Naive B cell (primary cell): ENCODE measurements at regions not wholly inside any gene's neighbourhood (a gene's known extent, or its start where the extent isn't known, plus 50 kb on each side); places are given as distances from the start of the nearest gene placed in this dataset.
"Not testable (repeated sequence)": the region's sequence is repeated elsewhere in the genome, so short reads cannot be mapped to it uniquely, and the experiment has no call there.

Source experiments
- ATAC-seq, 2 donors: fragments of 150-1000 bp; cut with Tn5 transposase; 2 replicates each; pipeline ENCODE4 v1.10.0; 2021; ENCODE audit warnings: low read depth in 2 of 2, mild to moderate bottlenecking in 2 of 2, moderate library complexity in 2 of 2
- DNase-seq: peaks from one replicate; pipeline ENCODE4 v3.0.0; 2022
- H3K27ac Mint-ChIP-seq, 6 donors: one replicate each; pipeline ENCODE4 v1.8.0; 2020 to 2022; ENCODE audit warnings: mild to moderate bottlenecking in 6 of 6, mixed read lengths in 6 of 6, moderate library complexity in 5 of 6, inconsistent platforms in 2 of 6
- H3K27me3 Mint-ChIP-seq, 3 donors: one replicate each; pipeline ENCODE4 v1.8.0; 2021 to 2022; ENCODE audit warnings: mixed read lengths in 3 of 3, mild to moderate bottlenecking in 1 of 3
- H3K36me3 Mint-ChIP-seq, 2 donors: one replicate each; pipeline ENCODE4 v1.8.0; 2020 to 2022; ENCODE audit warnings: mixed read lengths in 2 of 2, inconsistent platforms in 1 of 2, mild to moderate bottlenecking in 1 of 2
- H3K4me1 Mint-ChIP-seq, 3 donors: one replicate each; pipeline ENCODE4 v1.8.0; 2020 to 2022; ENCODE audit warnings: mixed read lengths in 3 of 3, inconsistent platforms in 1 of 3, mild to moderate bottlenecking in 1 of 3, moderate library complexity in 1 of 3
- H3K4me3 Mint-ChIP-seq, 8 donors: one replicate each; pipeline ENCODE4 v1.8.0; 2020 to 2022; ENCODE audit warnings: mild to moderate bottlenecking in 8 of 8, mixed read lengths in 8 of 8, moderate library complexity in 8 of 8, inconsistent platforms in 2 of 8
- H3K9me3 Mint-ChIP-seq, 7 donors: one replicate each; pipeline ENCODE4 v1.8.0; 2020 to 2022; ENCODE audit warnings: mixed read lengths in 7 of 7, mild to moderate bottlenecking in 5 of 7, inconsistent platforms in 2 of 7, moderate library complexity in 1 of 7

- H3K4me1 Mint-ChIP-seq: peaks cover 4 to 23% (median 13%) of the 10 kb centered on the region in 3 donors
- peaks cover 0 to under 1% of the 10 kb centered on the region in 2 donors for H3K36me3 Mint-ChIP-seq
- ATAC-seq (peak; percentile 59 to 84), DNase-seq (peak; percentile 58)
- no peak overlapping the region for H3K4me3 Mint-ChIP-seq
- H3K9me3 Mint-ChIP-seq: no peaks in the 10 kb centered on the region
- H3K27me3 Mint-ChIP-seq: peaks cover 4 to 10% (median 10%) of the 10 kb centered on the region in 3 donors
- peak overlapping the region in 1 of 6 donors; percentile 79 for H3K27ac Mint-ChIP-seq
Observed at GRCh38 chr2:133886735-133887675, 318.7 kb upstream of the NCKAP5 start.

DNA sequence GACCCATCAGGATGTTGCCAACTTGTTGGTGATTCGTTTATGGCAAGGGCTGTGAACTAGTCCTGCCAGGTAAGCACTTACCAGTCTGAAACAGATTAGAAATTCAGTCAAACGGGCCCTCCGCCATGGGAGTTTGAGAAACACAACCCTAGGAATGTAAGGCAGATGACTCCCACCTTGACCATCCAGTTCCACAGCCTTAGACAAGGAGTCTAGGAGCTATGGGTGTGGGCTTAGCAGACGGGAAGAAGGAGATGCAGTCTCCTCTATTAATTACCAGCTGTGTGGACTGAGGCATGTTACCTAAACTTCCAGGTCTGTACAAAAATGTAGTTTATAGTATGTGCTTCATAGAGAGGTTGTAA lies 319.4 kb upstream of the NCKAP5 start:
- no peak overlapping the region for H3K4me3 Mint-ChIP-seq
- no peaks in the 10 kb centered on the region for H3K36me3 Mint-ChIP-seq
- DNase-seq: no peak
- peaks cover 4 to 23% (median 13%) of the 10 kb centered on the region in 3 donors for H3K4me1 Mint-ChIP-seq
- no peak for ATAC-seq
- peaks cover 3 to 4% (median 4%) of the 10 kb centered on the region in 3 donors for H3K27me3 Mint-ChIP-seq
- H3K9me3 Mint-ChIP-seq: no peaks in the 10 kb centered on the region
- peak overlapping the region in 1 of 6 donors; percentile 25 for H3K27ac Mint-ChIP-seq

GRCh38 chr2:133888107-133888506 lies 319.8 kb upstream of the NCKAP5 start:
- H3K27me3 Mint-ChIP-seq: peaks cover 0 to 3% (median 0%) of the 10 kb centered on the region in 3 donors
- peaks cover 4 to 23% (median 13%) of the 10 kb centered on the region in 3 donors for H3K4me1 Mint-ChIP-seq
- DNase-seq: no peak
- no peaks in the 10 kb centered on the region for H3K9me3 Mint-ChIP-seq
- H3K27ac Mint-ChIP-seq: peak overlapping the region in 2 of 6 donors; percentile 51 to 92
- H3K4me3 Mint-ChIP-seq: no peak overlapping the region
- no peak for ATAC-seq
- H3K36me3 Mint-ChIP-seq: no peaks in the 10 kb centered on the region

- Mint-ChIP-seq H3K9me3 (peaks cover 0 to 4% (median 0%) of the 10 kb centered on the region in 7 donors), H3K36me3 (peaks cover 0 to 3% of the 10 kb centered on the region in 2 donors), H3K4me1 (peaks cover 4 to 28% (median 19%) of the 10 kb centered on the region in 3 donors), H3K4me3 (no peak overlapping the region), H3K27me3 (no peaks in the 10 kb centered on the region), H3K27ac (no peak overlapping the region)
- no peak for DNase-seq
- no peak for ATAC-seq
Observed at GRCh38 chr2:133888621-133889219, 320.5 kb upstream of the NCKAP5 start.

DNA sequence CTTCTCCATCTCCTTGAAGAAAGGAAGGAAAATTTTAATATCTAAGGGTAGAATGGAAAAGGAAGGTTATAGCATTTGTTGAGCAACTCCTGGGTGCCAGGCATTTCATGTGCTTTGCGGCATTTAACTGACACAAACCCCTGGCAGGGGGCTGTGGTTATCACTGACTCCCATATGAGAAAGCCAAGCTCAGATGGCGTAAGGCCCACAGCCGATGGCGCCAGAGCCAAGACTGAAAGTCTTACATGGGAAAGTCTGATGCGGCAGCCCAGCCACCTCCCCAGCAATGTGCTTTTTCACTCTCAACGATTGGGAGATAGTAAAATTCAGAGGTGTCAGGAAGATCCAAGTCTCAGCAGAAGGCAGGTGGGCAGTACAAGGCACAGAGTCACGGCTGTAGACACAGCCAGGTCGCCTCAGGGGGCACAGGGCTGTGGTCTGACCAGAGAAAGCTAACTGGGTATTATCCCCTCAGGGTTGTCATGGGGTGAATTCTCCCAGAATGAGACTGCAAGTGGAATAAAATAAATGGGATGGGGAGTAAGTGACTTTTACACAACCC lies 324.2 kb upstream of the NCKAP5 start:
- Mint-ChIP-seq H3K27me3 (no peaks in the 10 kb centered on the region), H3K4me3 (no peak overlapping the region), H3K36me3 (peaks cover 5 to 6% of the 10 kb centered on the region in 2 donors), H3K27ac (no peak overlapping the region), H3K4me1 (peaks cover 0 to 21% (median 18%) of the 10 kb centered on the region in 3 donors), H3K9me3 (peaks cover 0 to 11% (median 6%) of the 10 kb centered on the region in 7 donors)
- DNase-seq: no peak
- no peak for ATAC-seq

DNA sequence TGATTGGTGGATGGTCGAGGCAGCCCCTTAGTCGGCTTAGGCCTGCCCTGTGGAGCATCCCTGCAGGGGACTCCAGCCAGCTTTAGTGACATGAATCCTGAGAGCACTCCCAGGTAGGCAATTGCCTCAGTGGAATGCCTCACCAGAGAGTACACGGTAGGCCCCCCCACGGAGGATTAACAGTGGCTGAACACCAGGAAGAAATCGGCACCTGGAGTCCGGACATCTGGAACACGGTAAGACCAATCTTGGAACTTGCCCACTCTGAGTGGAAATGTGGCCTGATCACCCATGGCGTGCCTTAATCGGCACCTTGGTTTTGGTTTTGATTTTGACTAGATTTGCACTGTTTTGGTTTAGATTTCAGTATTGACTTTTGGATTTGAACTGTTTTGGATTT lies 326.2 kb upstream of the NCKAP5 start:
- H3K36me3 Mint-ChIP-seq: peaks cover 5 to 6% of the 10 kb centered on the region in 2 donors
- no peak overlapping the region for H3K27ac Mint-ChIP-seq
- H3K4me3 Mint-ChIP-seq: peak overlapping the region in 1 of 8 donors; percentile 44
- H3K9me3 Mint-ChIP-seq: peaks cover 0 to 11% (median 7%) of the 10 kb centered on the region in 7 donors
- no peak for DNase-seq
- H3K4me1 Mint-ChIP-seq: peaks cover 0 to 21% (median 11%) of the 10 kb centered on the region in 3 donors
- H3K27me3 Mint-ChIP-seq: peaks cover 0 to 4% (median 0%) of the 10 kb centered on the region in 3 donors
- no peak for ATAC-seq

DNA sequence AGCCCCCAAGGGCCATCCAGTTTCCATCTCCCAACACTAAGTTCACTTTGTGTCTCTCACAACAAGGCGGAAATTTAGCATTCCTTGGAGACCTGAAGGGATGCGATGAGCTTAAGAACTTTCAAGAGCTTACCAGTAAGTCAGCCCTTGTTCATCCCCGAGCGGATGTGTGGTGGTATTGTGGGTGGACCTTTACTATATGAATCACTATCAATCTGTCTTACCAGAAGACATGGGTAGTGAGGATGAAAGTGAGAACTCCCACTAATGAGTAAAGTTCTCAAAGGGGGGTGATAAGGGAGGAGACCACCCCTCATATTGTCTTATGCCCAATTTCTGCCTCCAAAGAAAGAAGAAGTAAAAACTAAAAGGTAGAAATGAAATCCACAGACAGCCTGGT lies 329.6 kb upstream of the NCKAP5 start:
- ATAC-seq, H3K27ac Mint-ChIP-seq, H3K4me3 Mint-ChIP-seq, DNase-seq, H3K36me3 Mint-ChIP-seq: not testable (repeated sequence)
- peaks cover 4 to 32% (median 16%) of the 10 kb centered on the region in 3 donors for H3K27me3 Mint-ChIP-seq
- peaks cover 0 to 11% (median 7%) of the 10 kb centered on the region in 7 donors for H3K9me3 Mint-ChIP-seq
- H3K4me1 Mint-ChIP-seq: peaks cover 0 to 21% (median 11%) of the 10 kb centered on the region in 3 donors

DNA sequence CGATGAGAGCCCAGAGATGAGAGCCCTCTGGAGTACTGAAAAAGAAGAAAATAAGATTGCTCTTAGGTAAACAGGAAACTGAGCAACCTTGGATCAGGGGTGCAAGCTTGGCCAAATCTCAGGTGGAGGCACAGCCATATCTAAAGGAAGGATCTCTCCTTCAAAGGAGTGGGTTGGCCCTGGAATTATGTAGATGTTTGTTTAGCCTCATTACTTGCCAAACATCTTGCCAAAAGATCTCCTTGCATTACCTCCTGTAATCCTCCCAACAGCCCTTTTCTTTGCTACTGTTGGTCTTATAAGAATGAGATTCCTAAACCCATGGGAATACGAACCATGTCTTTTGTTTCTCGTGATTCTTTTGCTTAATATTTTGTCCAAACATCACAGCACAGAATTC lies 332.6 kb upstream of the NCKAP5 start:
- no peak for DNase-seq
- Mint-ChIP-seq H3K9me3 (peaks cover 0 to 7% (median 0%) of the 10 kb centered on the region in 7 donors), H3K36me3 (no peaks in the 10 kb centered on the region), H3K4me1 (no peaks in the 10 kb centered on the region), H3K27me3 (peaks cover 16 to 39% (median 22%) of the 10 kb centered on the region in 3 donors), H3K4me3 (no peak overlapping the region), H3K27ac (no peak overlapping the region)
- ATAC-seq: no peak

- H3K36me3 Mint-ChIP-seq: peaks cover 5 to 19% of the 10 kb centered on the region in 2 donors
Observed at GRCh38 chr2:133906396-133906795, 338.1 kb upstream of the NCKAP5 start.

GRCh38 chr2:133906926-133907325 lies 338.7 kb upstream of the NCKAP5 start:
- peaks cover 0 to 4% (median 0%) of the 10 kb centered on the region in 3 donors for H3K4me1 Mint-ChIP-seq
- ATAC-seq: no peak
- H3K9me3 Mint-ChIP-seq: peaks cover 5 to 24% (median 15%) of the 10 kb centered on the region in 7 donors
- H3K27ac Mint-ChIP-seq: no peak overlapping the region
- peaks cover 5 to 19% of the 10 kb centered on the region in 2 donors for H3K36me3 Mint-ChIP-seq
- H3K27me3 Mint-ChIP-seq: peaks cover 12 to 30% (median 28%) of the 10 kb centered on the region in 3 donors
- no peak overlapping the region for H3K4me3 Mint-ChIP-seq
- no peak for DNase-seq

More at GRCh38 chr2:133906396-133906795, 338.1 kb upstream of the NCKAP5 start:
- no peak overlapping the region for H3K27ac Mint-ChIP-seq
- peaks cover 0 to 4% (median 0%) of the 10 kb centered on the region in 3 donors for H3K4me1 Mint-ChIP-seq
- ATAC-seq: no peak
- H3K4me3 Mint-ChIP-seq: no peak overlapping the region
- peaks cover 5 to 24% (median 15%) of the 10 kb centered on the region in 7 donors for H3K9me3 Mint-ChIP-seq
- H3K27me3 Mint-ChIP-seq: peaks cover 12 to 36% (median 28%) of the 10 kb centered on the region in 3 donors
- DNase-seq: no peak

- peaks cover 5 to 19% of the 10 kb centered on the region in 2 donors for H3K36me3 Mint-ChIP-seq
- ATAC-seq: no peak
- H3K27me3 Mint-ChIP-seq: peaks cover 10 to 20% (median 18%) of the 10 kb centered on the region in 3 donors
- DNase-seq: no peak
- H3K27ac Mint-ChIP-seq: no peak overlapping the region
- peaks cover 0 to 4% (median 0%) of the 10 kb centered on the region in 3 donors for H3K4me1 Mint-ChIP-seq
- H3K9me3 Mint-ChIP-seq: peaks cover 5 to 24% (median 15%) of the 10 kb centered on the region in 7 donors
- no peak overlapping the region for H3K4me3 Mint-ChIP-seq
Observed at GRCh38 chr2:133908171-133908570, 339.9 kb upstream of the NCKAP5 start.

DNA sequence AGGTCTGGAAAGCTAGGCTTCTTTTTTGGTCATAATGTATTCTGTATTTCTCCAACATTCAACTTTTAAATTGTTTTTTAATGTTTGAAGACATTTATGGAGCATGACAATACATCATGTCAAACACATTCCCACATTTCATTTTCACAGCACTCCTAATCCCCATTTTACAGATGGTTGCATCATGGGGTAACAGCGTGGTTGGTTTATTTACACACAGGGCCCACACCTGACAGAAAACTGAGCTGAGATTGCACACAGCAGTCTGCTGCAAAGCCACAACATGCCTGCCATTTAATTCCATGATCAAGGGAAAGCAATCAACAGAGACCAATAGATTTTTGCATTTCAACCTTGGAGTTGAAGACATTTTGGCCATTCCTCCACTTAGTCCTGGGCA lies 335.7 kb upstream of the MGAT5 start:
- ATAC-seq: no peak
- no peaks in the 10 kb centered on the region for H3K36me3 Mint-ChIP-seq
- peaks cover 0 to 16% (median under 1%) of the 10 kb centered on the region in 3 donors for H3K27me3 Mint-ChIP-seq
- DNase-seq: no peak
- H3K27ac Mint-ChIP-seq: no peak overlapping the region
- peaks cover 0 to 12% (median 4%) of the 10 kb centered on the region in 7 donors for H3K9me3 Mint-ChIP-seq
- H3K4me3 Mint-ChIP-seq: no peak overlapping the region
- no peaks in the 10 kb centered on the region for H3K4me1 Mint-ChIP-seq

DNA sequence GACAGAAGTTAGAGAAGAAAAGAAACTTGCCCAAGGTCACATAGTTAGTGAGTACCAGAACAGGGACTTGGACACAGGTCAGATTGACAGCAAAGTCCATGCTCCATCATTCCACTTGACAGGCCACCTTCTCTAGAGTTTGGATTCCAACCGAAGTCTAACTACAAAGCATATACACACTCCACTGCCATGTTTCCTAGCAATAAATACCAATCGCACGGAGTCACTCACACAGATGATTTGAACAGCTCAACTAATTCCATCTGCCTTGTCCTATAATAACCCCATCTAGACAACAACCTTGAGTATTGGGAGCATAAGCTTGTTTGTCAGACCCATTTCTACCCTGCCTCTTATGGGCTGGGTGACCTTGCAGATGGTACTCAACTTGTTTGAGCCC lies 334.6 kb upstream of the MGAT5 start:
- no peak for ATAC-seq
- peaks cover 5 to 16% (median 12%) of the 10 kb centered on the region in 3 donors for H3K27me3 Mint-ChIP-seq
- peaks cover 0 to 12% (median 4%) of the 10 kb centered on the region in 7 donors for H3K9me3 Mint-ChIP-seq
- no peak for DNase-seq
- no peak overlapping the region for H3K27ac Mint-ChIP-seq
- no peaks in the 10 kb centered on the region for H3K36me3 Mint-ChIP-seq
- no peaks in the 10 kb centered on the region for H3K4me1 Mint-ChIP-seq
- H3K4me3 Mint-ChIP-seq: no peak overlapping the region
